Endometrium (tissue), 2 donors: ENCODE measurements at regions not wholly inside any gene's neighbourhood (a gene's known extent, or its start where the extent isn't known, plus 50 kb on each side); places are given as distances from the start of the nearest gene placed in this dataset.

Experiments used
- FAIRE-seq: peaks from 2 replicates; lab custom pipeline; 2012; peaks lifted over from hg19 to GRCh38; lab: Jason Lieb, UNC
- donor health status: control.
- donor health status: control.

GRCh38 chr11:27214713-27215112, 148.3 kb downstream of the CCDC34 start:
- FAIRE-seq: no peak

DNA sequence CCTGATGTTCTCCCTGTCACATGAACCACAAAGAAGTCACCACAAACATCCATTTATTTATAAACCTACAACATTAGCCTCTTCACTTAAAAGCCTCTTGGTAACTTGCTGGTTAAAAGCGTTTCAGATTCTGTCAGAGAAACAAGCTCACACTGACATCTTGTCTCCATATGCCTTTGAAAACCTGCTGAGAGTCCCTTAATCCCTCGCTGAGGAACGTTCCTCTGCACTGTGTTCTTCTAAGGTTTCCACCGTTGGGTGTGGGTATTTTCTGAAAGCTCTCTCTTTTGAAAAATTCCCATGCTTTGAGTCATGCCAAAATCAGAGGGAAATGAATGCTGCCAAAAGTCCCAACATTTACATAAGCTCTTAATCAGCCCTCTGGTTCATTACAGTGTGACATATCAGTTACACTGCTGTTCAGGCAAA, 149.8 kb downstream of the CCDC34 start:
- FAIRE-seq: no peak

- no peak for FAIRE-seq
Observed at GRCh38 chr11:27212248-27212780, 150.7 kb downstream of the CCDC34 start.

GRCh38 chr11:27211370-27212127, 151.5 kb downstream of the CCDC34 start:
- no peak for FAIRE-seq

- FAIRE-seq: no peak
Observed at GRCh38 chr11:27210531-27210930, 152.5 kb downstream of the CCDC34 start.

- no peak for FAIRE-seq
Observed at GRCh38 chr11:27209562-27210005, 153.4 kb downstream of the CCDC34 start.

GRCh38 chr11:27208846-27209245, 154.2 kb downstream of the CCDC34 start:
- FAIRE-seq: no peak

- no peak for FAIRE-seq
Observed at GRCh38 chr11:27207025-27207650, 155.9 kb downstream of the CCDC34 start.

DNA sequence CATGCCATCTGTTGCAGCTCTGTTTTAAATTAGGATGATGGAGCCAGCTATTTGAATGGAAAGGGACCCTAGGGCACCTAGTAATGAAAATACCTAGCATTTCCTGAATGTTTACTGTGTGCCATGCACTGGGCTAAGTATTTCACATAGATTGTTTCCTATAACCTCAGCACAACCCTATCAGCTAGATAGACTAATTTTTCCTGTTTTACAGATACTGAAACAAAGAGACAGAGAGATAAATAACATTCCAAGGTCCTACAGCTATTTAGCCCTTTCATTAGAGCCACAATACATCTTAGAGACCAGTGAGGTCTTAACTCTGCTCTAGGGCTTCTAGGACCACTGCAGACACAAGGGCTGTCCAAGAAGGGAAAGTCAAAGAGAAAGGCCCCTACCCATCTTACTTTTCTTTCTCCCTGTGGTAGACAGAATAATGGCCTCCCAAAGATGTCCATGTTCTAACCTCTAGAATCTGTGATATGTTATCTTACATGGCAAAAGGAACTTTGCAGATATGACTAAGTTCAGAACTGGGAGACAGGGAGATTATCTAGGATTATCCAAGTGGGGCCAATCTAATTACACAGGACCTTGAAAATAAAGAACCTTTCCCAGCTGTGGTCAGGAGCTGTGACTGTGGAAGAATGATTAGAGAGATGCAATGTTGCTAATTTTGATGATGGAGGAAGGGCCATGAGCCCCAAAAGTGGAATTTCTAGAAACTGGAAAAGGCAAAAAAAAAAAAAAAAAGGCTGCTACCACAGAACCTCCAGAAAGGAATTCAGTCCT, 157.0 kb downstream of the CCDC34 start:
- FAIRE-seq: no peak

DNA sequence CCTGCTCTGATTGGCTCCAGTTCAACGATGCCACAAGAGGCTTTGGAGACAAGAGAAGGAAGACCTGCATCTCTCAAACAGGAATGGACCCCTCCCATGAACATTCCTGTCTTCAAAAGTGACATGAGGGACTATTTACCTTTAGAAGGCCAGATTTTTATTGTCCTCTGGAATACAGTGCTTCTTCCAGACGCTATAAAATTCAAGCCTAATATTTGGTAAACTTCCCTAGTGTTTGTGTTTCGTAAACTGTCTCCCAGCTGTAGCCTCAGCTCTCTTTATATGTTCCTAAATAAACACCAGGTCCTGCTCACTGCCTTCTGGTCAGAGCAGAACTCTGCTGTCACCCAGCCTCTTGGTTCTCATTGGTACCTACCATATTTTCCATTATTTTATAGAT, 157.8 kb downstream of the CCDC34 start:
- FAIRE-seq: peak; percentile 31

DNA sequence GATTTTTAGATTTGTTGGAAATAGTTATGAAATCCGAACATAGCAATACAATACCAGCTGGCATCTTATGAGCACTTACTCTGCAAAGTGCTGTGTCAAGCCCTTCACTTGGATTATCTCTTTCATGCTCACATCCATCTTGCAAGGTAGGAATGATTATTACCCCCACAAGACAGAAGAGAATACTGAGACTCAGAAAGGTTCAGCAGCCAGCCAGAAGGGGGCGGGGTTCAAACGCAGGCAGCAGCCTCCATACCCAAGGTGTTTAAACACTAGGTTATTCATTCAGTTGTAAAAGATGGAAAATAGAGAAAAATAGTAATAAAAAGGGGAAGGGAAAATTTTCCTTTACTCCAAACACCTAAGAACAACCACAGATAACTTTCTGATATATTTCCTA, 158.5 kb downstream of the CCDC34 start:
- no peak for FAIRE-seq

DNA sequence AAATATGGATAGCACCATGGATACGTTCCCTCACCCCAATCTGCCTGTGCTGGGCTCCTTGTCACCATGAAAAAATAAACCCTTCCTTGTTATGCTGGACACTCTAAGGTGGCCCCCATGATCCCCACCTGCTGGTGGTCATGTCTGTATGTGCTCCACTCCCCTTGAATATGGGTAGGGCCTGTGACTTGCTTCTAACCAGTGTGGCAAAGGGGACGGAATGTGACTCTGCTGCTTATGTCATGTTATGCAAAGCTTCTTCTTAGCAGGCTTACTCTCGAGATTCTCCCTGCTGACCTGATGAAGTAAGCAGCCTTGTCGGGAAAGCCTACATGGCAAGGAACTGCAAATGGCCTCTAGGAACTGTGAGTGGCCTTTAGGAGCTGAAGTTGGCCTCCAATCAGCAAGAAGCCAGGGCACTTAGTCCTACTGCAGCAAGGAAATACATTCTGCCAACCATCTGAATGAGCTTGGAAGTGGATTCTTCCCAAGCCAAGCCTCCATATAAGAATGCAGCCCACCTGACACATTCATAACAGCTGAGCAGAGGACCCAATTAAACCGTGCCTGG, 159.9 kb downstream of the CCDC34 start:
- no peak for FAIRE-seq

DNA sequence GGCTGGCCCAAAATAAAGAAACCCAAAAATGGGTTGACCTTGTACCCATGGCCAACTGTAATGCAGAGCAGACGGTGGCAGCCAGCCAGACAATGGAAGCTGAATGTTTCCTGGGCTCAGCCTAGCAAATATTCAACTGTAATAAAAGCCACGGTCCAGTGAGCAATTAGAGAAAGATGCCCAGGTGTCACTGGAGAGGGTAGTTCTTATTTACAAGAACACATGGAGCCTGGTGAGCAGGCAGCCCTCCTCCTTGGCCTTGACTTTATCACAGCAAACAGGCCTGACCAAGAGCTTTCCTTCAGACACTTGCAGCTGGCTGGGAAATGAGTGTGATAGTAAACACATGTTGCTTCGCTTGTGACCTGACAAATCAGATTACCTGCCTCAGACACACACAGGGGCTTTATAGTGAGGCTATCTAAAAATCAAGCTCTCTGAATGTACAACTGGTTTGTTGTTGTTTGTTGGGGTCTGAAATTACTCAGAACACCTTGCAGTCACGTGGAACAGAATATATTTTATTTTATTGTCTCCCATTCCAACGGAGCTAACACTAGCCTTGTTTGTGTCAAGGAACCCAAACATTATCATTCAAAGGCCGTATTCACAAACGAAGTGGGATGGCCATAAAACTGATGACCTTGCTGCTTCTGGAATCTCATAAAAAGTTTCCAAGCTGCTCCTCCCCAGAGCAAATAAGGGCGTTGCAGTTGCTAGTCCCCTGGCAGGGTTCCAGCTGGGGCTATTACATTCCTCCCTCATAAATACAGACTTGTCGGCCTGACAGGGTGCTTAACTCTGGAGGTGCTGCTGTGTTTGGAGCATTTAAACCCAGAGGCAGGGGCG, 161.1 kb downstream of the BBOX1 start:
- peak; percentile 98 for FAIRE-seq

DNA sequence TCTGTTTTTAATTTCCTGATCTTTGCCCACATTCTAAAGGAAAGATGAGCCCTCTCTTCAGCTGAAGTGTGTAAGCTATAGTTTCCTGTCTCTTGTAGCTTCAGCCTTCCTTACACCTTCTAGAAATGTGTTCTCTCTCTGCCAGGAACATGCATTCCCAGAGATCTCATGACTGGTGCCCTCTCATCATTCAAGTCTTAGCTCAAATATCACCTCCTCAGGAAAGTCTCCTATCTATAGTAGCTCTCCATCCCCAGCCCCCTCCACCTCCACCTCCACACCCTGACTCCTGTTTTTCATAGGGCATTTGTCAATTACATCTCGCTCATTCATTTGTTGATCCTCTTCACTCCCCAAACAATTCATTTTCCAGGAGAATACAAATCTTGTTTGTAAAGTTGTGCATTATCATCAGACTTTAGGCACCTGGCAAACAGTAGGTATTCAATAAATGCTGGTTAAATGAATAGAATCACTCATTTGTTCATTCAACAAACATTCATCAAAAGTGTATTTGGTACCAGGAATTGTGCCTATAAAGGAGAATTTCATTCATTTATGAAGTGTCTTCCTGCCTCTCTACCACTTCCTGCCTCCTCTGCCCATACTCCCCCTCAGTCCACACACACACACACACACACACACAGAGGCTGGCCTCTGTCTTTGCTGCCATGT, 160.3 kb downstream of the BBOX1 start:
- FAIRE-seq: no peak

- FAIRE-seq: no peak
Observed at GRCh38 chr11:27196203-27196897, 155.7 kb downstream of the BBOX1 start.

DNA sequence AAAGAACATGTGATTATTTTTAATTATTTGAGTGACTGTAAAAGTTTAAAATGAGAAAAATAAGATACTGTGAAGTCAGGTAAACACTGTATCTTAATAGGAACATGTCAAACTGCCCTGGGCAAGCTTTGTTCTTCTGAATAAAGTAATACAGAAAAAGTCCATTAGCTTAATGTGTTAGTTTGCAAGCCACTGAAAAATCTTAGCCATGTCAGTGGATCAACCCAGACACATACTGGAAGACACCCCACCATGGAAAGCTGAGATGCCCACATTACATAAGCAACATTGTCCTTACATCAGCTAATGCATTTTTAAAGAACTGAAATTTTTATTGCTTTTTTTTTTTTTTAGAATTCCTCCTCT, 155.2 kb downstream of the BBOX1 start:
- no peak for FAIRE-seq

GRCh38 chr11:27194976-27195375, 154.4 kb downstream of the BBOX1 start:
- no peak for FAIRE-seq

GRCh38 chr11:27193434-27194225, 153.0 kb downstream of the BBOX1 start:
- FAIRE-seq: no peak

GRCh38 chr11:27192184-27192583, 151.6 kb downstream of the BBOX1 start:
- no peak for FAIRE-seq
